HFFc6 (cell line): ENCODE measurements at regions not wholly inside any gene's neighbourhood (a gene's known extent, or its start where the extent isn't known, plus 50 kb on each side); places are given as distances from the start of the nearest gene placed in this dataset.

Source experiments
- DNase-seq: peaks from one replicate; pipeline ENCODE4 v3.0.0-alpha.2; 2018
- H3K27ac Mint-ChIP-seq: 2 replicates; pipeline ENCODE4 v1.8.0; 2020; ENCODE audit warnings: mild to moderate bottlenecking, mixed read lengths
- H3K27me3 Mint-ChIP-seq: 2 replicates; pipeline ENCODE4 v1.8.0; 2021; ENCODE audit warnings: mild to moderate bottlenecking, moderate library complexity, mixed read lengths; ENCODE audit not compliant: insufficient read depth
- H3K36me3 Mint-ChIP-seq: 2 replicates; pipeline ENCODE4 v1.8.0; 2021; ENCODE audit warnings: low read depth, mixed read lengths
- H3K4me1 Mint-ChIP-seq: 2 replicates; pipeline ENCODE4 v1.8.0; 2020; ENCODE audit warnings: low read depth, mixed read lengths
- H3K4me3 Mint-ChIP-seq: 2 replicates; pipeline ENCODE4 v1.8.0; 2020; ENCODE audit warnings: mild to moderate bottlenecking, moderate library complexity, mixed read lengths
- H3K9me3 Mint-ChIP-seq: 2 replicates; pipeline ENCODE4 v1.8.0; 2020; ENCODE audit warnings: mild to moderate bottlenecking, mixed read lengths
- CTCF ChIP-seq: fragments of 200-600 bp; sonication (generic); IDR thresholded peaks from 2 replicates; pipeline ENCODE4 v1.5.0; 2021; ENCODE audit warnings: antibody characterized with exemption, mild to moderate bottlenecking

GRCh38 chr3:3232251-3232650, 52.8 kb upstream of the CRBN start:
- H3K4me3 Mint-ChIP-seq, result no peak overlapping the region
- peaks cover 27% of the 10 kb centered on the region for H3K9me3 Mint-ChIP-seq
- TF ChIP-seq CTCF, result no peak
- no peaks in the 10 kb centered on the region for H3K4me1 Mint-ChIP-seq
- DNase-seq, result no peak
- H3K27me3 Mint-ChIP-seq, result no peaks in the 10 kb centered on the region; the same call in 1 of the 2 replicates
- no peaks in the 10 kb centered on the region for H3K36me3 Mint-ChIP-seq
- no peak overlapping the region for H3K27ac Mint-ChIP-seq
